Thyroid gland (tissue), 4 donors: ENCODE measurements at regions not wholly inside any gene's neighbourhood (a gene's known extent, or its start where the extent isn't known, plus 50 kb on each side); places are given as distances from the start of the nearest gene placed in this dataset.

Experiments
- CTCF ChIP-seq, 6 experiments: fragments of 200-600 bp in 3 of 6; fragments of 450-650 bp in 3 of 6; sonication (generic) in 3 of 6; IDR thresholded peaks; one replicate each; pipeline ENCODE4 v1.5.1; 2016 to 2019; ENCODE audit warnings: antibody characterized with exemption in 6 of 6, mild to moderate bottlenecking in 2 of 6, inconsistent platforms in 1 of 6, moderate library complexity in 1 of 6
- POLR2A ChIP-seq, 2 donors: fragments of 450-650 bp; IDR thresholded peaks; one replicate each; pipeline ENCODE4 v1.6.1; 2017; ENCODE audit warnings: antibody characterized with exemption in 2 of 2, mild to moderate bottlenecking in 2 of 2, moderate library complexity in 1 of 2

- TF ChIP-seq CTCF (IDR thresholded peaks at IDR 0.05), result no peak
- TF ChIP-seq POLR2A (IDR thresholded peaks at IDR 0.05), result no peak
Measured at GRCh38 chr2:6523476-6523875, 342.2 kb downstream of the CMPK2 start.
